Uterus (tissue), 3 donors: ENCODE measurements at regions not wholly inside any gene's neighbourhood (a gene's known extent, or its start where the extent isn't known, plus 50 kb on each side); places are given as distances from the start of the nearest gene placed in this dataset.
"Not testable (repeated sequence)": the region's sequence is repeated elsewhere in the genome, so short reads cannot be mapped to it uniquely, and the experiment has no call there.

Experiments used
- DNase-seq, 2 donors: peaks; one replicate each; pipeline ENCODE4 v3.0.0-alpha.2; 2019 to 2020
- H3K27ac ChIP-seq, 2 donors: fragments of 200-600 bp; sonication (generic); 1 replicate in 1 of 2; 2 replicates in 1 of 2; pipeline ENCODE4 v1.5.1; 2016 to 2018
- H3K27me3 ChIP-seq, 2 donors: fragments of 200-600 bp; sonication (generic); one replicate each; pipeline ENCODE4 v1.5.1; 2018 to 2019; ENCODE audit warnings: control low read depth in 1 of 2
- H3K36me3 ChIP-seq, 2 donors: fragments of 200-600 bp; sonication (generic); one replicate each; pipeline ENCODE4 v1.5.1; 2019; ENCODE audit warnings: control low read depth in 1 of 2
- H3K4me1 ChIP-seq, 2 donors: fragments of 200-600 bp; sonication (generic); one replicate each; pipeline ENCODE4 v1.5.1; 2018 to 2019; ENCODE audit warnings: control low read depth in 1 of 2
- H3K4me3 ChIP-seq, 2 donors: fragments of 200-600 bp; sonication (generic); 1 replicate in 1 of 2; 2 replicates in 1 of 2; pipeline ENCODE4 v1.5.1; 2018 to 2019; ENCODE audit warnings: mild to moderate bottlenecking in 1 of 2
- H3K9me3 ChIP-seq, 2 donors: fragments of 200-600 bp; sonication (generic); one replicate each; pipeline ENCODE4 v1.5.1; 2019; ENCODE audit warnings: control low read depth in 1 of 2
- POLR2A ChIP-seq, 2 donors: fragments of 450-650 bp; IDR thresholded peaks; one replicate each; pipeline ENCODE4 v1.6.1; 2016; ENCODE audit warnings: antibody characterized with exemption in 2 of 2, mild to moderate bottlenecking in 1 of 2, moderate library complexity in 1 of 2
- intact Hi-C: fragments of 100-400 bp; cut with DNase I; formaldehyde crosslinking; loops from one replicate; pipeline ENCODE4 v1.15.1; 2023; ENCODE audit warnings: low total_unique reads
- TF ChIP-seq, protein P1 (sequence below), 4 experiments: fragments of 200-600 bp in 2 of 4; fragments of 450-650 bp in 2 of 4; sonication (generic) in 2 of 4; IDR thresholded peaks; one replicate each; pipeline ENCODE4 v1.5.1; 2016 to 2019; ENCODE audit warnings: antibody characterized with exemption in 4 of 4, mild to moderate bottlenecking in 2 of 4, moderate library complexity in 1 of 4
- donor health status: DM: yes; HTN: yes; CAD: no.

DNA sequence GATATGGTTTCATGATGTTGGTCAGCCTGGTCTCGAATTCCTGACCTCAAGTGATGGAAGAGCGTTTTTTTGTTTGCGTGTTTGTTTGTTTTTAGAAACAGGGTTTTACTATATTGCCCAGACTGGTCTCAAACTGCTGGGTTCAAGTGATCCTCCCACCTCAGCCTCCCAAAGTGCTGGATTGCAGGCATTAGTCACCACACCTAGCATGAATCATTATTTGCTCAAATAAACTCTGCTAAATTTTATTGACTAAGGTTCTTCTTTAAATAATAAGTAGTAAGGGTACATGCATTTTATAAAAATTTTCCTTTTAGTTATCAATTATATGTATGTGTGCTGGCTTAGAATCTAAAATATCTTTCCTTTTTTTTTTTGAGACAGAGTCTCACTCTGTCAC lies 52.9 kb downstream of the ZBTB9 start:
- TF ChIP-seq, protein P1, sequence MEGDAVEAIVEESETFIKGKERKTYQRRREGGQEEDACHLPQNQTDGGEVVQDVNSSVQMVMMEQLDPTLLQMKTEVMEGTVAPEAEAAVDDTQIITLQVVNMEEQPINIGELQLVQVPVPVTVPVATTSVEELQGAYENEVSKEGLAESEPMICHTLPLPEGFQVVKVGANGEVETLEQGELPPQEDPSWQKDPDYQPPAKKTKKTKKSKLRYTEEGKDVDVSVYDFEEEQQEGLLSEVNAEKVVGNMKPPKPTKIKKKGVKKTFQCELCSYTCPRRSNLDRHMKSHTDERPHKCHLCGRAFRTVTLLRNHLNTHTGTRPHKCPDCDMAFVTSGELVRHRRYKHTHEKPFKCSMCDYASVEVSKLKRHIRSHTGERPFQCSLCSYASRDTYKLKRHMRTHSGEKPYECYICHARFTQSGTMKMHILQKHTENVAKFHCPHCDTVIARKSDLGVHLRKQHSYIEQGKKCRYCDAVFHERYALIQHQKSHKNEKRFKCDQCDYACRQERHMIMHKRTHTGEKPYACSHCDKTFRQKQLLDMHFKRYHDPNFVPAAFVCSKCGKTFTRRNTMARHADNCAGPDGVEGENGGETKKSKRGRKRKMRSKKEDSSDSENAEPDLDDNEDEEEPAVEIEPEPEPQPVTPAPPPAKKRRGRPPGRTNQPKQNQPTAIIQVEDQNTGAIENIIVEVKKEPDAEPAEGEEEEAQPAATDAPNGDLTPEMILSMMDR (IDR thresholded peaks at IDR 0.05): no peak
- no peak for TF ChIP-seq POLR2A (IDR thresholded peaks at IDR 0.05)
- H3K9me3 ChIP-seq: no peaks in the 10 kb centered on the region
- H3K27me3 ChIP-seq: no peaks in the 10 kb centered on the region
- no peak overlapping the region for H3K27ac ChIP-seq
- intact Hi-C loops: no loop called here
- H3K36me3 ChIP-seq: no peaks in the 10 kb centered on the region
- H3K4me1 ChIP-seq: no peaks in the 10 kb centered on the region
- no peak overlapping the region for H3K4me3 ChIP-seq
- DNase-seq: no peak

DNA sequence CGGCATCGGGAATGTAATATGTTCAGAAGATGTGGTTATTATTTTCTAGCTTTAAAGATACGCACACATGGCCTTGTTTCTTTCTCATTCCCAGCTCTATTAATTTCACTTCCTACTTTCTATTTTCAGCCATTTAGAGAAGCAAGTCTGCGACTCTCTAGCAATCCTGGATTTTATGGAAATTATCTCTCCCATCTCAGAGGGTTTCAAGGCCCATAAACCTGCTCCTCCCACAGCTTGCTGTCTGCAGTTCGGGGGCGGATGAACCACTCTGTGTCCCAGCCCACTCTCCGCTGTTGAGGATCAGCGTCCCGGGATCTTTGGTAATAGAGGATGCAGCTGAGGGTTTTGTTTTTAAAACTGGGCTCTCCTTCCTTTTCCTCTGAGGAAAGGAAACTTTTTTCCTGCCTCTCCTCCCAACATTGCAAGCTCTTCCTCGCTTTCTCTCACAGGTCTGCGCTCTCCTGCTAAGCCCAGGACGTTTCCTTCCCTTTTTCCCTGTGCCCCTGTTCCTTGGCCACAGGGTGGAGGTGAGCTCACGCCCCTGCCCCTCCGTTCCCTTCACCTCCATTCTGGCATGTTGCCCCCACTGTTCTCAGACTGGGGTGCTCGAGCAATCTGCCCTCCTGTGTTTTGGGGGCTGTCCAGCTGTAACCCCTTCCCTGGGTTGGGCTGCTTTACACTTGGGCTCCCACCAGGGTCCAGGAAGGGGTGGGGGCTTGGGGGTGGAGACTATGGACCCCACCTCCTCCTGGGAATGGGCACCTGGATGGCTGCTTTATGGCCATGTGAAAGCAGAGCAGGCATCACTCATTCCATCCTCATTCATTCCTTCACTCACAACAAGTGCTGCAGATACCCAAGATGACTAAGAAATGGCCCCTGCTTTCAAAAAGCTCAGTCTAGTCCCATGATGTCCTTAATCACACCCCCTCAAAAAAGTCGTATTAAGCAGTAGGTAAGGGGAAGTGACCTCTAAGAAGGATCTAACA lies 54.9 kb downstream of the ZBTB9 start:
- H3K27me3 ChIP-seq: no peaks in the 10 kb centered on the region
- intact Hi-C loops: no loop called here
- peak overlapping the region; percentile 3 to 12 for H3K4me3 ChIP-seq
- no peak for TF ChIP-seq POLR2A (IDR thresholded peaks at IDR 0.05)
- TF ChIP-seq, protein P1 (IDR thresholded peaks at IDR 0.05): no peak
- no peaks in the 10 kb centered on the region for H3K4me1 ChIP-seq
- H3K27ac ChIP-seq: peak overlapping the region; percentile 51 to 68
- peak in 1 of 2 donors; percentile 33 for DNase-seq
- H3K9me3 ChIP-seq: no peaks in the 10 kb centered on the region
- no peaks in the 10 kb centered on the region for H3K36me3 ChIP-seq

DNA sequence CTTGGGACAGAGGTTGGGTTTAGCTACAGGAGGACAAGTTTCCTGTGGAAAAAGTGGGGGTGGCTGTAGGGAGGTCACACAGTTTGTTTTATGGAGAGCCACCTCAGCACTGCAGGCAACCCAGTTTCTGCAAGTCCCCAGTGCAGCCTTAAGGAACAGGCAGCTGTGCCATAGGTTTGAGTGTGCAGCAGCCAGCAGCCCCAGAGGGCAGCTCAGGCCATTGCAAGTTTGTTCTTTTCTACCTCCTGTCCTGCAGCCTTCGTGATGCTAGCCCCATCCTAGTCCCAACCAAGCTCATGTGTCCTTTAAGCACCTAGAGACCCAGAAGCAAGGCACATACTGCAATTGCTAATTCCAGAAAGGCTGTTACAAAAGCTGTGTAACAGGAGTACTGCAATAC lies 58.8 kb downstream of the ZBTB9 start:
- no peak for DNase-seq
- H3K27me3 ChIP-seq: no peaks in the 10 kb centered on the region
- TF ChIP-seq, protein P1 (IDR thresholded peaks at IDR 0.05): no peak
- no peak for TF ChIP-seq POLR2A (IDR thresholded peaks at IDR 0.05)
- H3K4me3 ChIP-seq: no peak overlapping the region
- H3K27ac ChIP-seq: no peak overlapping the region
- intact Hi-C loops: no loop called here
- H3K4me1 ChIP-seq: no peaks in the 10 kb centered on the region
- H3K9me3 ChIP-seq: no peaks in the 10 kb centered on the region
- H3K36me3 ChIP-seq: no peaks in the 10 kb centered on the region

DNA sequence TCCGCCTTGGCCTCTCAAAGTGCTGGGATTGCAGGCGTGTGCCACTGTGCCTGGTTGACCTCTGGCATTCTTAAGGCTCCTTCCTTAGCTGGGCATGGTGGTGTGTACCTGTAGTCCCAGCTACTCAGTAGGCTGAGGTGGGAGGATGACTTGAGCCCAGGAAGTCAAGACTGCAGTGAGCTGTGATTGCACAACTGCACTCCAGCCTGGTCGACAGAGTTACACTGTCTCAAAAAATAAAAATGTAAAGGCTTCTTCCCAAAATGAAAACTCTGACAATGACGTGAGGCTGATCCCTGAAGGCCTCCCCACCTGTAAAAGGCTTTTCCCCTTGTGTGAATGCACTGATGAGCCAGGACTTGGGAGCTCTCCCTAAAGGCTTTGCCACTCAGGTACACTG lies 62.4 kb downstream of the ZBTB9 start:
- DNase-seq: no peak
- H3K4me1 ChIP-seq: no peaks in the 10 kb centered on the region
- H3K4me3 ChIP-seq: no peak overlapping the region
- intact Hi-C loops: no loop called here
- TF ChIP-seq, protein P1 (IDR thresholded peaks at IDR 0.05): no peak
- no peak for TF ChIP-seq POLR2A (IDR thresholded peaks at IDR 0.05)
- H3K27ac ChIP-seq: no peak overlapping the region
- no peaks in the 10 kb centered on the region for H3K36me3 ChIP-seq
- H3K27me3 ChIP-seq: no peaks in the 10 kb centered on the region
- no peaks in the 10 kb centered on the region for H3K9me3 ChIP-seq

DNA sequence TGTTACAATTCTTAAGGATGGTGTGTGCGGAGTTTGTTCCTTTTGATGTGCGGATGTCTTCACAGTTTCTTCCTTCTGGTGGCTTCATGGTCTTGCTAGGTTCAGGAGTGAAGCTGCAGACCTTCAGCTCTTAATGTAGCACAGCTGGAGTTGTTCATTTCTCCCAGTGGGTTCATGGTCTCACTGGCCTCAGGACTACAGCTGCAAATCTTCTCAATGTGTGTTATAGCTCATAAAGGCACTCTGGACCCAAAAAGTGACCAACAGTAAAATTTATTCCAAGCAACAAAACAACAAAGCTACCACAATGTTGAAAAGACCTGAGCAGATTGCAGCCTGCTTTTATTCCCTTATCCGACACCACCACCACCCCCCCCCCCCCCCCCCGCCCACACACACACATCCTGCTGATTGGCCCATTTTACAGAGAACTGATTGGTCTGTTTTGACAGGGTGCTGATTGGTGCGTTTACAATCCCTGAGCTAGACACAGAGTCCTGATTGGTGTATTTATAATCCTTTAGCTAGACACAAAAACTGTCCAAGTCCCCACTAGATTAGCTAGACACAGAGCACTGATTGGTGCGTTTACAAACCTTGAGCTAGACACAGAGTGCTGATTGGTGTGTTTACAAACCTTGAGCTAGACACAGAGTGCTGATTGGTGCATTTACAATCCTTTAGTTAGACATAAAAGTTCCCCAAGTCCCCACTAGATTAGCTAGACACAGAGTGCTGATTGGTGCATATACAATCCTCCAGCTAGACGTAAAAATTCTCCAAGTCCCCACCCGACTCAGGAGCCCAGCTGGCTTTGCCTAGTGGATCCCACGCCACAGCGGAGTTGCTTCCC lies 59.2 kb downstream of the BAK1 start:
- H3K4me1 ChIP-seq, H3K27ac ChIP-seq, DNase-seq: not testable (repeated sequence)

More for the DNA sequence above, 59.2 kb downstream of the BAK1 start:
- intact Hi-C loops, H3K9me3 ChIP-seq, H3K27me3 ChIP-seq, H3K36me3 ChIP-seq, H3K4me3 ChIP-seq: not testable (repeated sequence)
